H1 (cell line): ENCODE measurements at regions not wholly inside any gene's neighbourhood (a gene's known extent, or its start where the extent isn't known, plus 50 kb on each side); places are given as distances from the start of the nearest gene placed in this dataset.

Experiments
- CTCF ChIA-PET: fragments of 300-600 bp; sonication (Branson Sonifier 250); formaldehyde crosslinking; loops from one replicate; lab custom pipeline; 2021; ENCODE audit not compliant: partially characterized antibody; lab: Charles Lee
- POLR2A ChIA-PET: fragments of 300-600 bp; sonication (Branson Sonifier 250); formaldehyde crosslinking; loops from one replicate; lab custom pipeline; 2021; ENCODE audit warnings: inconsistent platforms; ENCODE audit not compliant: partially characterized antibody; lab: Charles Lee
- DNase-seq, 2 experiments: peaks; one replicate each; pipeline versions ENCODE4 v3.0.0 to v3.0.0-alpha.2; 2010 to 2022; ENCODE audit warnings: low spot score in 2 of 2, low read depth in 1 of 2, mixed read lengths in 1 of 2
- FAIRE-seq: peaks from 2 replicates; lab custom pipeline; 2011; peaks lifted over from hg19 to GRCh38; lab: Jason Lieb, UNC
- H2AFZ ChIP-seq: 2 replicates; pipeline ENCODE4 v1.8.1; 2012; ENCODE audit warnings: low read length, inconsistent platforms
- H2AK5ac ChIP-seq: 2 replicates; pipeline ENCODE4 v1.6.1; 2013; ENCODE audit warnings: low read depth, low read length
- H2BK120ac ChIP-seq: replicated peaks from 2 replicates; pipeline ENCODE3; 2013; ENCODE audit warnings: low read depth, low read length, inconsistent platforms
- H2BK12ac ChIP-seq: 2 replicates; pipeline ENCODE4 v1.6.1; 2013; ENCODE audit warnings: low read depth, low read length
- H2BK15ac ChIP-seq: 2 replicates; pipeline ENCODE4 v1.6.1; 2013; ENCODE audit warnings: low read length
- H2BK20ac ChIP-seq: 2 replicates; pipeline ENCODE4 v1.6.1; 2013; ENCODE audit warnings: low read length
- H2BK5ac ChIP-seq: 2 replicates; pipeline ENCODE4 v1.6.1; 2013; ENCODE audit warnings: low read depth, low read length
- H3K14ac ChIP-seq: 2 replicates; pipeline ENCODE4 v1.6.1; 2013; ENCODE audit warnings: inconsistent platforms; ENCODE audit not compliant: insufficient read length
- H3K18ac ChIP-seq: 2 replicates; pipeline ENCODE4 v1.6.1; 2013; ENCODE audit warnings: low read length; ENCODE audit errors: extremely low read depth
- H3K23ac ChIP-seq: 2 replicates; pipeline ENCODE4 v1.6.1; 2013; ENCODE audit warnings: inconsistent platforms; ENCODE audit not compliant: insufficient read length
- H3K23me2 ChIP-seq: 2 replicates; pipeline ENCODE4 v1.6.1; 2013; ENCODE audit warnings: low read depth, low read length
- H3K27ac ChIP-seq: 2 replicates; pipeline ENCODE4 v1.6.1; 2011; ENCODE audit warnings: low read depth, low read length, inconsistent platforms
- H3K27me3 ChIP-seq, 4 experiments: replicated peaks in 1 of 4; 1 replicate in 1 of 4; 2 replicates in 3 of 4; pipeline versions ENCODE4 v1.6.1 to v1.8.1; 2011 to 2013; ENCODE audit warnings: low read length in 3 of 4, mild to moderate bottlenecking in 3 of 4, inconsistent platforms in 2 of 4, mixed read lengths in 2 of 4, moderate library complexity in 1 of 4; ENCODE audit not compliant: control insufficient read depth in 3 of 4, insufficient read depth in 3 of 4; ENCODE audit errors: extremely low read depth in 1 of 4
- H3K36me3 ChIP-seq, 4 experiments: 2 replicates each; pipeline versions ENCODE4 v1.6.1 to v1.8.1; 2011 to 2013; ENCODE audit warnings: mild to moderate bottlenecking in 4 of 4, low read length in 3 of 4, moderate library complexity in 2 of 4, control low read depth in 1 of 4, inconsistent platforms in 1 of 4; ENCODE audit not compliant: insufficient read depth in 4 of 4, control insufficient read depth in 2 of 4
- H3K4ac ChIP-seq: replicated peaks from 2 replicates; pipeline ENCODE3; 2013; ENCODE audit warnings: low read length, low read depth, mixed read lengths, inconsistent platforms; ENCODE audit not compliant: insufficient read length
- H3K4me1 ChIP-seq, 4 experiments: replicated peaks in 1 of 4; 1 replicate in 1 of 4; 2 replicates in 3 of 4; pipeline versions ENCODE4 v1.6.1 to v1.8.1; 2011 to 2013; ENCODE audit warnings: low read length in 3 of 4, inconsistent platforms in 2 of 4, mixed read lengths in 1 of 4; ENCODE audit not compliant: insufficient read depth in 4 of 4, control insufficient read depth in 3 of 4
- H3K4me2 ChIP-seq, 2 experiments: 2 replicates each; pipeline versions ENCODE4 v1.6.1 to v1.8.1; 2011 to 2013; ENCODE audit warnings: low read depth in 2 of 2, low read length in 2 of 2, control low read depth in 1 of 2, inconsistent platforms in 1 of 2, mild to moderate bottlenecking in 1 of 2; ENCODE audit not compliant: insufficient read depth in 1 of 2
- H3K4me3 ChIP-seq, 4 experiments: fragments of 200-600, 300-600 bp in 1 of 4; sonication (generic), shearing (Covaris generic), sonication (Bioruptor Twin) in 1 of 4; 2 replicates each; pipeline versions ENCODE4 v1.5.1 to v1.8.1; 2011 to 2016; ENCODE audit warnings: low read length in 4 of 4, low read depth in 3 of 4, control low read depth in 2 of 4, inconsistent platforms in 2 of 4, mild to moderate bottlenecking in 2 of 4, mixed read lengths in 1 of 4, moderate library complexity in 1 of 4; ENCODE audit not compliant: insufficient read depth in 2 of 4; ENCODE audit errors: extremely low read depth in 1 of 4
- H3K56ac ChIP-seq: replicated peaks from 2 replicates; pipeline ENCODE3; 2013; ENCODE audit warnings: low read depth, mild to moderate bottlenecking, mixed read lengths, low read length, inconsistent platforms; ENCODE audit not compliant: insufficient read length
- H3K79me1 ChIP-seq: 2 replicates; pipeline ENCODE4 v1.6.1; 2013; ENCODE audit warnings: low read depth, low read length, control low read depth
- H3K79me2 ChIP-seq, 2 experiments: 2 replicates each; pipeline versions ENCODE4 v1.6.1 to v1.8.1; 2012 to 2013; ENCODE audit warnings: low read length in 2 of 2, mild to moderate bottlenecking in 2 of 2, inconsistent platforms in 1 of 2; ENCODE audit not compliant: insufficient read depth in 2 of 2, control insufficient read depth in 1 of 2
- H3K9ac ChIP-seq, 4 experiments: replicated peaks in 1 of 4; 1 replicate in 1 of 4; 2 replicates in 3 of 4; pipeline versions ENCODE4 v1.6.1 to v1.8.1; 2011 to 2013; ENCODE audit warnings: low read depth in 3 of 4, low read length in 3 of 4, control low read depth in 2 of 4, mild to moderate bottlenecking in 2 of 4, moderate library complexity in 2 of 4, inconsistent platforms in 1 of 4; ENCODE audit errors: extremely low read depth in 1 of 4
- H3K9me3 ChIP-seq, 2 experiments: 2 replicates each; pipeline versions ENCODE4 v1.6.1 to v1.8.1; 2012 to 2013; ENCODE audit warnings: mild to moderate bottlenecking in 2 of 2, moderate library complexity in 2 of 2, control low read depth in 1 of 2, inconsistent platforms in 1 of 2, low read depth in 1 of 2, low read length in 1 of 2, mixed read lengths in 1 of 2; ENCODE audit not compliant: insufficient read depth in 2 of 2
- H4K20me1 ChIP-seq, 2 experiments: replicated peaks in 1 of 2; 2 replicates each; pipeline versions ENCODE3 to v1.8.1; 2011 to 2013; ENCODE audit warnings: inconsistent platforms in 2 of 2, low read length in 2 of 2, mild to moderate bottlenecking in 1 of 2; ENCODE audit not compliant: insufficient read depth in 2 of 2, control insufficient read depth in 1 of 2
- H4K5ac ChIP-seq: 2 replicates; pipeline ENCODE4 v1.6.1; 2013; ENCODE audit warnings: low read length, low read depth, mixed read lengths, inconsistent platforms; ENCODE audit not compliant: insufficient read length
- H4K8ac ChIP-seq: 2 replicates; pipeline ENCODE4 v1.8.0; 2013; ENCODE audit warnings: mild to moderate bottlenecking, moderate library complexity, low read length, inconsistent platforms; ENCODE audit not compliant: insufficient read depth; ENCODE audit errors: extremely low read depth
- H4K91ac ChIP-seq: replicated peaks from 2 replicates; pipeline ENCODE3; 2013; ENCODE audit warnings: low read length, mixed read lengths, inconsistent platforms; ENCODE audit not compliant: insufficient read length
- POLR2AphosphoS5 ChIP-seq: IDR thresholded peaks from 2 replicates; pipeline ENCODE4 v1.6.1; 2011; ENCODE audit warnings: low read depth, low read length
- TCF12 ChIP-seq: IDR thresholded peaks from 2 replicates; pipeline ENCODE4 v1.6.1; 2011; ENCODE audit warnings: low read depth, mild to moderate bottlenecking, low read length
- WGBS, 2 experiments: shearing (Covaris generic) in 1 of 2; methylation state at CpG; one replicate each; pipeline versions ENCODE4 v1.1.6 to v1.1.7; 2013 to 2015; ENCODE audit warnings: low lambda C conversion rate in 2 of 2, mixed read lengths in 2 of 2, inconsistent platforms in 1 of 2, low coverage in 1 of 2, missing lambda C conversion rate in 1 of 2; ENCODE audit not compliant: insufficient replicate concordance in 2 of 2, insufficient coverage in 1 of 2, insufficient read length in 1 of 2; ENCODE audit errors: extremely low coverage in 1 of 2, missing lambda C conversion rate in 1 of 2; 5-methylcytosine and 5-hydroxymethylcytosine counted together

DNA sequence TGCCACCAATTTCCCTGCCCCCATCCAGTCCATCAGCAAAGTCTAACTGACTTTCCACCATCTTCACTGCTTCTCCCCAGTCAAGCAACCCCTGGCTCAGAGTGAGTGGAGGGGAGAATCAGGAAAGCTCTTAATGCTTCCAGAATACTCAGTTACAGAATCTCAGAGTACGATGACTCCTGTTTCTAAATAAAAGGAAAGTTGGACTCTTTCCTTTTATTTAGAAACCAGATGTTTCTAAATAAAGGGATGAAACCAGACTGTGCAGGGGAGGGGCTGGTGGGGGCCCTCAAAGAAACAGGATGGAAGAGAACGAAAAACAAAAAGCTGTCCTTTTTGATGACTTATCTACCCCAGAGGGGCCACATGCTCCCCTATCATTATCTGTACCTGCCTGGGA, 85.2 kb upstream of the PPM1J start:
- Histone ChIP-seq H3K79me2 (no peaks in the 10 kb centered on the region), H2BK20ac (no peak overlapping the region), H2AFZ (no peak overlapping the region), H4K91ac (no peak overlapping the region), H3K9ac (no peak overlapping the region), H4K20me1 (no peaks in the 10 kb centered on the region), H4K8ac (no peak overlapping the region), H3K27me3 (no peaks in the 10 kb centered on the region), H3K23me2 (no peaks in the 10 kb centered on the region; the same call in 1 of the 2 replicates), H3K4ac (no peak overlapping the region), H2BK5ac (no peak overlapping the region), H3K14ac (no peak overlapping the region), H3K27ac (no peak overlapping the region), H3K56ac (no peak overlapping the region), H4K5ac (no peak overlapping the region), H3K4me1 (peaks cover 2 to 7% (median 5%) of the 10 kb centered on the region in 4 experiments), H3K4me3 (no peak overlapping the region), H2BK12ac (no peak overlapping the region), H3K4me2 (no peak overlapping the region), H3K36me3 (no peaks in the 10 kb centered on the region), H3K23ac (no peak overlapping the region), H2AK5ac (no peak overlapping the region), H3K18ac (no peak overlapping the region), H2BK15ac (no peak overlapping the region), H3K9me3 (no peaks in the 10 kb centered on the region), H3K79me1 (no peaks in the 10 kb centered on the region), H2BK120ac (no peak overlapping the region)
- no peak for FAIRE-seq
- CTCF ChIA-PET = interaction anchor here (1.0 to 13.9 kb wide), 7 partner anchors 9 to 273 kb away, joined by 4 to 547 read pairs (median 5); partner anchors contain the start of genes LRIG2 and PPM1J
- 90% methylated on average over 2 of the region's 2 CpGs; no CpG with 5 or more reads in 1 of the 2 experiments for WGBS, 2 experiments
- POLR2A ChIA-PET = interaction anchor here (1.5 to 2.2 kb wide), 2 partner anchors 9 to 77 kb away, joined by 3 to 9 read pairs; no protein-coding TSS in a partner anchor
- DNase-seq = no peak
- TF ChIP-seq TCF12 = no peak
- no peak for TF ChIP-seq POLR2AphosphoS5
